HK-2 (cell line): ENCODE measurements at regions not wholly inside any gene's neighbourhood (a gene's known extent, or its start where the extent isn't known, plus 50 kb on each side); places are given as distances from the start of the nearest gene placed in this dataset.
A peak's percentile ranks its signal among the peaks of the same experiment; 100 is the strongest.
"Not testable (repeated sequence)": the region's sequence is repeated elsewhere in the genome, so short reads cannot be mapped to it uniquely, and the experiment has no call there.

Source experiments
- DNase-seq: peaks from one replicate; pipeline ENCODE4 v3.0.0-alpha.2; 2018; ENCODE audit not compliant: unreplicated experiment

GRCh38 chr1:166305371-166305770 lies 138.6 kb upstream of the FAM78B start:
- no peak for DNase-seq

- peak; percentile 24 for DNase-seq
These were observed 140.7 kb upstream of the FAM78B start for GRCh38 chr1:166307261-166308188.

- DNase-seq = not testable (repeated sequence)
These were observed 149.5 kb upstream of the FAM78B start for GRCh38 chr1:166316306-166316705.

- DNase-seq = no peak
These were observed 155.7 kb upstream of the FAM78B start for GRCh38 chr1:166322470-166322869.

- no peak for DNase-seq
These were observed 161.1 kb upstream of the FAM78B start for GRCh38 chr1:166327886-166328285.

- no peak for DNase-seq
These were observed 162.2 kb upstream of the FAM78B start for GRCh38 chr1:166328956-166329355.

GRCh38 chr1:166330096-166330495 lies 163.3 kb upstream of the FAM78B start:
- DNase-seq = no peak

GRCh38 chr1:166338105-166338504 lies 171.3 kb upstream of the FAM78B start:
- no peak for DNase-seq

GRCh38 chr1:166340709-166341108 lies 173.9 kb upstream of the FAM78B start:
- DNase-seq = no peak

GRCh38 chr1:166343276-166343675 lies 176.5 kb upstream of the FAM78B start:
- DNase-seq = no peak

GRCh38 chr1:166350490-166350889 lies 183.7 kb upstream of the FAM78B start:
- DNase-seq = no peak

GRCh38 chr1:166351676-166352075 lies 184.9 kb upstream of the FAM78B start:
- DNase-seq = no peak

GRCh38 chr1:166353213-166353612 lies 186.4 kb upstream of the FAM78B start:
- no peak for DNase-seq

GRCh38 chr1:166354406-166354805 lies 187.6 kb upstream of the FAM78B start:
- DNase-seq = no peak

- no peak for DNase-seq
These were observed 198.3 kb upstream of the FAM78B start for GRCh38 chr1:166365081-166365480.

GRCh38 chr1:166368030-166368429 lies 201.2 kb upstream of the FAM78B start:
- DNase-seq = no peak

- DNase-seq = no peak
These were observed 211.1 kb upstream of the FAM78B start for GRCh38 chr1:166377896-166378295.

- no peak for DNase-seq
These were observed 212.0 kb upstream of the FAM78B start for GRCh38 chr1:166378805-166379204.

GRCh38 chr1:166379447-166379846 lies 212.6 kb upstream of the FAM78B start:
- DNase-seq = no peak

- DNase-seq = no peak
These were observed 216.3 kb upstream of the FAM78B start for GRCh38 chr1:166383137-166383536.

GRCh38 chr1:166383635-166384346 lies 217.0 kb upstream of the FAM78B start:
- DNase-seq = no peak

- no peak for DNase-seq
These were observed 218.1 kb upstream of the FAM78B start for GRCh38 chr1:166384948-166385347.
